RKO (cell line): ENCODE measurements at regions not wholly inside any gene's neighbourhood (a gene's known extent, or its start where the extent isn't known, plus 50 kb on each side); places are given as distances from the start of the nearest gene placed in this dataset.
"Not testable (repeated sequence)": the region's sequence is repeated elsewhere in the genome, so short reads cannot be mapped to it uniquely, and the experiment has no call there.

Experiments used
- DNase-seq: peaks from one replicate; pipeline ENCODE4 v3.0.0-alpha.2; 2016; ENCODE audit warnings: low spot score

DNA sequence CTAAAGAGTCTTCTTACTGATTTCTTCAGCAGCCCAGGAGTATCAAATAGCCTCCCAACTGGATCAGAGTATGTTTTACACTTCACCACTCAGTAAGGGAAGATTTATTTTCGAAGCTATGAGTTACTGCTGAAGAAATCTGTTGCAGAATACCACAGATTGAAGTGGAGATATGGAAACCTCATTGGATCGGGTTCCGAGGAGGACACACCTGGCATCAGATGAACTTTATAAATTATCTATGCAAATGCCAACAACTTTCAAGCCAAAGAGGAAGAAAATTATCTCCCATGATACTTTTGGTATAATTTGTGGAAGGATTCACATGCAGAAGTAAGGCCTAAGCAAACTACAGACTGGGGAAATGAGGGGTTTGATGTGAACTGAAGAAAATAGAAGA, 515.9 kb upstream of the NDST4 start:
- DNase-seq, result no peak

DNA sequence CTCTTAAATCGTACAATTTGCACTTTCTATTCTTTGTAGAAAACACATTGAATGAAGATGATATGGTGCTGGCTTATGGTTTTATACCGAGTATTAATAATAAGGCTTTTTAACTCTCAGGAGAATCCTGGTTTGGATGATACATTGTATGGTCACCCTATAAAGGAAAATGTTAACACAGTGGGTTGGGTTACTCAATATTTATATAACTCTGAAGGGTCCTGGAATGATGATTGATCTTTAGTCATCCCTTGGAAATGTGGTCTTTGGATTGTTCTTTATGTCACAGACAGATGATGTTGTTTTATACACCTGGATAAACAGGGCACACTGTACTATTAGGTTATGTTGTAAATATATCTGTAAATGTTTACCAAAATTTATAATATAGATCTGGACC, 496.2 kb upstream of the NDST4 start:
- no peak for DNase-seq

DNA sequence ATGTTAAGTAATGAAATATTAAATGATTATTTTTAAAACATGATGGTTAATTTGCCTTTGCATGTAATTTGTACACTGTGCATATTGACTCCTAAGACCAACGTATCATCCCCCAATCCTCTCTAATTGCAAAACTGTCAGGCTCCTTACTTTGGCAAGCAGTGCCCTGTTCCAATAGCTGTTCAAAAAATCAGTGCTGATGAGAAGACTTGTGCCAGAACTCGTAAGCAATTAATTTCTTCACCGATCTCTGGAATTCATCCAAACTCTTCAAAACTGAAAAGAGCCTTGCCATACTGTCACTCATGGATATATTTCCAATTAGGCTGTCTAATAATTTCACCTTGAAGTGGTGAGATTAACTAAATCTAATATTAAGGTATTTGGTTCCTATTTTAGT, 493.9 kb upstream of the NDST4 start:
- DNase-seq, result no peak

DNA sequence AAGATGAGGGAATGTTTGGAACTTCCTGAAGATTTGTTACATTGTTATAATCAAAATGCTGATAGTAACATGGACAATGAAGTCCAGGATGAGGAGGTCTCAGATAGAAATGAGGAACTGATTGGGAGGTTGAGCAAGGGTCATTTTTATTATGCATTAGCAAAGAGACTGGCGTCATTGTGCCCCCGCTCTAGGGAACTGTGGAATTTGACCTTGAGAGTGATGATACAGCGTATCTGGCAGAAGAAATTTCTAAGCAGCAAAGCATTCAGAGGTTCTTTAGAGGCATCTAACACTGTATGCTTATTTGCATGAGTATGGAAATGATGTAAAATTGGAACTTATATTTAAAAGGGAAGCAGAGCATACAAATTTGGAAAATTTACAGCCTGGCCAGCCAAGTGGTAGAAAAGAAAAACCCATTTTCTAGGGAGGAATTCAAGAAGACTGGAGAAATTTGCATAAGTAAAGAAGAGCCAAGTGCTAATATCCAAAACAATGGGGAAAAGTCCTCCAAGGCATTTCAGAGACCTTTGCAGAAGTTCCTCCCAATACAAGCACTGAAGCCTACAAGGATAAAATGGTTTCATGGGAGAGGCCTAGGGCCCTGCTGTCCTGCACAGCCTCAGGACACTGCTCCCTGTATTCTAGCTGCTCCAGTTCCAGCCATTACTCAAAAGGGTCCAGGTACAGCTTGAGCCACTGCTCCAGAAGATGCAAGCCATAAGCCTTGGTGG, 483.0 kb upstream of the NDST4 start:
- DNase-seq, result no peak

DNA sequence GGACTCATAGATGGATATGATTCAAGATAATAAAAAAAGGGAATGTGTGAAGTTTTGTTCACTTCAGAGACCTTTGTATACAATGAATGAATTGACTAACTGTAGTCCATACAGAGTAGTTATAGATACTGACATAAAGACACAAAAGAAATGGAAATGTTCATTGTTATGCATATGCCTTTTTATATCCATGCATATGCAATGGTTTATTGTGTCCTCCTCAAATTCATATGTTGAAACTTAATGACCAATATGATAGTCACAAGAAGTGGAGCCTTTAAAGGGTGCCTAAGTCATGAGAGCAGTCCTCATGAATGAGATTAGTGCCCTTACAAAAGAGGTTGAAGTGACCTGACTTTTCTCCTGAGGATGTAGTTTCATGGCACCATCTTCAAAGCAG, 467.5 kb upstream of the NDST4 start:
- DNase-seq, result no peak

DNA sequence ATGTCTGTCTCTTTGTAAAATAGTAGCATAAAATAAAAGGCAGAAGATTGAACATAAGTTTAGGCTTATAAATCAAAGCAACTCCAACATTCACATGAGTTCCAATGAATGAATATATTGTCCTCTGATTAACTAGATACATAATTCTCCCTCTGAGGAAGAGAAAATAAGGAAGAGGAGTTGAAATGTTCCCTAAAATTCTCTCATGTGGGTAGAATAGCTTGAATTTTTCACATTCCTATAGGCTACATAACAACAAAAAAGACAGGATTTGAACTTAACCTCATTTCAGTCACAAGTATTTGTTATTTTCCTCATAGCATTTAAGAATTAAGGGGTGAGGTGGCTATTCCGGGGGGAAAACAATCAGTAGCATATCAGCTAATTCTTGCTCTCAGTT, 462.4 kb upstream of the NDST4 start:
- no peak for DNase-seq

DNA sequence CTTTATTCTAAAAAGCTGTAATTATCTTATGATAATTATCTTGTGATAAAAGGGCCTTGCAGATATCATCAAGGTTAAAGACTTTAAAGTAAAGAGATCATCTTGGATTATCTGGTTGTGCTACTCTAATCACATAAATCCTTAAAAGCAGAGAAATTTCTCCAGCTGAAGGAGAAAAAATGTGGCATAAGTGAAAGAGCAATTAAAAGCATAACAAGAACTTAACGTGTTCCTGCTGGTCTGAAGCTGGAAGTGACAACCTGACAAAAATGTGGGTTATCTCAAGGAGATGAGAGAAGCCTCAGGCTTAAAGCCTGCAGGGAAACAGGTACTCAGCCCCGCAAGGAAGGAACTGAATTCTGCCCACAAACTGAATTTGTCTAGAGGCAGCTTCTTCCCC, 449.1 kb upstream of the NDST4 start:
- no peak for DNase-seq

DNA sequence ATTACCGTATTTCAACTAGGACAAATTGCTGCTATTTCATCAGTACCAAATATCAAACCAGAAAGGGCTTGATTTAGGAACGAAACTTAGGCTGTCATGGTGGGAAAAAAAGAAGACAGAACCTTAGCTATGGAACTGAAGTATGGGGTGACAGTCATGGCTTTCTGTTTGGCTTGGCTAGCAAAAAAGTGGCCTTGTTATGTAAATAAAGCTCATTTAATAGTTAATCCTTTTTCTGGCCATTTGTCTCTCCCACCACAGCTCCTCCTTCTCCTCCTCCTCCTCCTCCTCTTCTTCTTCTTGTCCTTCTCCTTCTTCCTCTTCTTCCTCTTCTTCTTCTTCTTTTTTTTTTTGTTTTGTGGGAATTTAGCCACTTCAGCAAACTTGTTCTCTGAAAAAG, 434.7 kb upstream of the NDST4 start:
- no peak for DNase-seq

DNA sequence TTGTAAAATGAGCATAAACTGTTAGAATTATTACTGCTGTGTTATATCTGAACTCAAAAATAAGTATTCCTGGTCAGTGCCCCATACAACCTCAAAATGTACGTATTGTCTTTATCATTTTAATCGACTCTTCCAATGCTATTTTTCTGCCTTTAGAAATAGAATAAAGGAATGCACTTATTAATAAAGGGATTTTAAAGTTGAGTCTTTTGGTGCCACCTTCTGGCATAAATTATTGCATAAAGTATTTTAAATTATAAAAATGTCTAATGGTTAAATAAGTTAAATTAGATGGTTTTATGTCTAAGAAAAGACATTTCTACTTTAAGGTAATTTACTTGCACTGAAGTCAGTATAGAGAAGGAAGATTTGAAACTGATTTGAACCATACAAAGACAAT, 424.0 kb upstream of the NDST4 start:
- DNase-seq, result peak; percentile 45

DNA sequence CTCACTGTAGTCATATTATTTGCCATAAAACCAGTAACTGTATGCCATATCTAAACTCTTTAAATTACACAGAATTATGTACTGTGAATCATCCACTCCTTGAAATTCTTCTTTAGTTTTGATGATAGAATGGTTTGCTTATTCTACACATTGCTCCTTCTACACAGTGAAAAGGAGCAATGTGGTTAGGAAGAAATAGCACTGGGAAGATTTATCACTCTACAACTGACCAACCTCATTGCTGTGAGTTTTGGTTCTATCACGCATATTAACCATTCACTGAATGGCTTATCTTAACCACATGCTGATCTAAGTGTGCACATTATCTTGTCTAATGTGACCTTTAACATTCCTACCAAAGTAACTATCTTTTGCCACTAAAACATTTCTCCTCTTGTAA, 415.7 kb upstream of the NDST4 start:
- DNase-seq, result no peak

DNA sequence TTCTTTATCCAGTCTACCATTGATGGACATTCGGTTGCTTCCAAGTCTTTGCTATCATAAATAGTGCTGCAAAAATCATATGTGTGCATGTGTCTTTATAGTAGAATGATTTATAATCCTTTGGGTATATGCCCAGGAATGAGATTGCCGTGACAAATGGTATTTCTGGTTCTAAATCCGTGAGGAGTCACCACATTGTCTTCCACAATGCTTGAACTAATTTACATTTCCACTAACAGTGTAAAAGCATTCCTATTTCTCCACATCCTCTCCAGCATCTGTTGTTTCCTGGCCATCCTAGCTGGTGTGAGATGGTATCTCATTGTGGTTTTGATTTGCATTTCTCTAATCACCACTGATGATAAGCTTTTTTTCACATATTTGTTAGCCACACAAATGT, 406.1 kb upstream of the NDST4 start:
- DNase-seq, result not testable (repeated sequence)

DNA sequence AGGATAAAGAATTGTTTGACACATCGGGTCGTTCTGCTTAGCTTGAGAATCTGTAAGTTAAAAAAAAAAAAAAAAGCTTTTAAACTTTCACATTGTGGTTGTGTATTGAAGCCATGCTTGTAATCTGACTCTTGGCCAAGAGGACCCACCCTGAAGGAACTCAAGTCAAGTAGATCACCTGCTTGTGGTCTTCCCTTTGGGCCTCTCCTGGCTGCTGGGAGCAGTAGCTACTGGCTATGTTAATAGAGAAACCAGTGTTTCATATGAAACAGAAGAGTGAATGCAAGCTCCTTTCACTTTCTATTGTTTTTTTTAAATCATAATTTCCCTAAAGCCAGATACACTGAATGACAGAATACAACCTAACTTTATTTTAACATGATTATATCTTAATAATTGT, 402.4 kb upstream of the NDST4 start:
- no peak for DNase-seq

DNA sequence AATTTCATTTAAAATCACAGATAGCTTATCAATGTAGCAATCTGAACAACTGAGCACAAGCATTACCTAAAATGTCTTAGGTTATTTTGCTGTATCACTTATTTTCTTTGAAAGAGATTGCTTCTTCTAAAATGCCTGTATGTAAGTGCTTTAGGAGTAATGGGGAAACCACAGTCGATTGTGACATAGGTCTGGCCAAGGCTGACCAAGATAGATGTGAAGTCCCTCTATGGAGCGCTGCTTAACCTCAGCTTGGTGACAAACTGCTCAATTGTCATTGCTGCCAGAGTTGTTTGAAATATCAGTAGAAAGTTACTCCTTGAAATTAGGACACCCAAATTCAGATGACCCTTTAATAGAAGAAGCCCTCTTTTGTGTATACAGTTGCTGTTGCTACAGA, 401.9 kb upstream of the NDST4 start:
- DNase-seq, result no peak

DNA sequence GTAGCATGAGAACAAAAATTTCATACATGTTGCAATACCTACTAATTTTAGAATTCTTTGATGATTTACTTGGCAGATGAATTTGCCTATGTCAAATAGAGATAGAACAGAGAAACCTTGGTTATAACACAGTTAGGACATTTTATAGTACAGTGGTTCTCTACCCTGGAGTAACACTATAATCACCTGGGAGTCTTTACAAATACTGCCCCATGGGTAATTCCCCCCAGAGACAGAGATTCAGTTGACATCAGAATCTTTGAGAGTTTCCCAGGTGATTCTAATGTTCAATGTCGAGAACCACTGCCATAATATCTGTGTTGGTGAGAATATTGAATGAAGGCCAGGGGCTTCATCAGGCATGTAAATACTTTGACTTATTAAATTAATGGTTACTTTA, 401.3 kb upstream of the NDST4 start:
- DNase-seq, result no peak

DNA sequence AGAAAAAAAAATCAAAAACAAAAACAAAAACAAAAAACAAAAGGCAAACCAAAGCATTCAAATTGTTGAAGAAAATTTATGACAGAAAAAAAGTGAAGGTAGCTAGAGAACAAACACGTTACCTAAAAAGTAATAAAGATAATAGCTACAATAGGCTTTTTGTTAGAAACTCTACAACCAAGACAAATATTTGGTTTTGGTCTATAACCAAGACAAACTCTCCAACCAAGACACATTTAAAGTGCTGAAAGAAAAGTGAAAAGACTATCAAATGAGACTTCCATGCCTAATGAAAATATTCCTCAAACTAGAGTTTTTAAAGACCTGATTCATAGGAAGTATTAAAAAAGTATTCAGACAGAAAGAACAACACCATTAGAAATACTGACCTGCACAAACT, 391.9 kb upstream of the NDST4 start:
- no peak for DNase-seq

DNA sequence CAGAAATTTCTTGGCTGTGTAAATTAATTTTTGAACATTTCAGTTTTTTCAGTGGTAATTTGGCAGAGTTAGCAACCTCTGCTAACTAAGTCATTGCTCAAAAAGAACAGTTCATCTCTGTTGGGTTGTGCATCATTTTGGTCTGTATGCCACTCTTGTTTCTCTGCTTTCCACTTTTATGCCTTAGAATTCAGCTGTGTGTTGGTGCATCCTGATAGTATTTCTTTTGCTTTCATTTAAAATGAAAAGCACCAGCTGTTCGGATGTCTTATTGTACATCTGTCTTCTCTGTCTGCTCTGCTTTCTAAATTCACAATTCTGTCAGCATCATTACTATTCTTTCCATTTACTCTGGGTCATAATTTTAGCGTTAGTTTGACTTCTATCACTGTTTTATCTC, 388.2 kb upstream of the NDST4 start:
- DNase-seq, result no peak

DNA sequence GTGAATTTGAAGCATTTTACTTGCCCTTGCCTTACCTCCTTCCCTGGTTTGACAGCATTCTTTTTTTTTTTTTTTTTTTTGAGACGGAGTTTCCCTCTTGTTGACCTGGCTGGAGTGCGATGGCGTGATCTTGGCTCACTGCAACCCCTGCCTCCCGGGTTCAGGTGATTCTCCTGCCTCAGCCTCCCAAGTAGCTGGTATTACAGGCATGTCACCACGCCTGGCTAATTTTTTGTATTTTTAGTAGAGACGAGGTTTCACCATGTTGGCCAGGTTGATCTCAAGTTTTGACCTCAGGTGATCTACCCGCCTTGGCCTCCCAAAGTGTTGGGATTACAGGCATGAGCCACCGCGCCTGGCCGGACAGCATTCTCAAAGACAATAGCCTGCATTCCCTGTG, 380.4 kb upstream of the NDST4 start:
- not testable (repeated sequence) for DNase-seq

DNA sequence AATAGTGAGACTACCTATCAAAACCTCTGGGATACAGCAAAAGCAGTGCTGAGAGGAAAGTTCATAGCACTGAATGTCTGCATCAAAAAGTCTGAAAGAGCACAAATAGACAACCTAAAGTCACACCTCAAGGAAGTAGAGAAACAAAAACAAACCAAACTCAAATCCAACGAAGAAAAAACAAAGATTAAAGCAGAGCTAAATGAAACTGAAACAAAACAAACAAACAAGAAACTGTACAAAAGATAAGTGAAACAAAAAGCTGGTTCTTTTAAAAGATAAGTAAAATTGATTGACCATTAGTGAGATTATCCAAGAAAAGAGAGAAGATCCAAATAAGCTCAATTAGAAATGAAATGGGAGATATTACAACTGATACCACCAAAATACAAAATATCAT, 378.3 kb upstream of the NDST4 start:
- DNase-seq, result no peak

DNA sequence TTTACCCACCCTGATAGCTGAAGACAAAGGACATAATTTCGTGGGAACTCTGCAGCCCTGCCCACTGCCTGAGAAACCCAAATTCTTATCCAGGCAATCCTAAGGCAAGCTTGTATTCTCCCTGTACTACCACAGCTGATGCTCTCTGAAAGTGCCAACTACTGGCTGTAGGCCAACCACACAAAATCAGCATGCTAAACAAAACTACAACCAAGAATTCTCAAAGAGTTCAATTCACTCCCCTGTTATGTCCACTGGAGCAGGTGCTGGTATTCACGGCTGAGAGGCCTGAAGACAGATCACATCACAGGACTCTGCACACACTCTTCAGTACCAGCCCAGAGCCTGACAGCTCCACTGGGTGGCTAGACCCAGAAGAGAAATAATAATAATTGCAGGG, 375.9 kb upstream of the NDST4 start:
- no peak for DNase-seq

DNA sequence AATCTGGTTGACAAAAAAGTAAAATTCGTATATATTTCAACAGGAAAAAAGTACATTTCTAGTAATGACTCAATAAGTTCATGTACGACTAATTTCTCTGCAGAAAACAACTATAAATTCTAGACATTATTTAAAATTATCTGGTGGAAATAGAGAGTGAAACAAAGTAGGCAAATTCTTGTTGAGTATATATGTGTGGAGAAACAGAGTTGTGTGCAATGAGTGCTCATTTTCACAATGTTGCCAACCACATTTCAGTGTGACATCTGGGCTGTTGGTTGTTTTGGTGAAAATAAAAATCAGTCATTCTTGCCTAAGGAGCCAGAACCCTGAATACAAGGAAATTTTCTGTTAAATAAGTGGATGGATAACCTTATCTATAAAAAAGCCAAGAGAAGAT, 372.0 kb upstream of the NDST4 start:
- no peak for DNase-seq

DNA sequence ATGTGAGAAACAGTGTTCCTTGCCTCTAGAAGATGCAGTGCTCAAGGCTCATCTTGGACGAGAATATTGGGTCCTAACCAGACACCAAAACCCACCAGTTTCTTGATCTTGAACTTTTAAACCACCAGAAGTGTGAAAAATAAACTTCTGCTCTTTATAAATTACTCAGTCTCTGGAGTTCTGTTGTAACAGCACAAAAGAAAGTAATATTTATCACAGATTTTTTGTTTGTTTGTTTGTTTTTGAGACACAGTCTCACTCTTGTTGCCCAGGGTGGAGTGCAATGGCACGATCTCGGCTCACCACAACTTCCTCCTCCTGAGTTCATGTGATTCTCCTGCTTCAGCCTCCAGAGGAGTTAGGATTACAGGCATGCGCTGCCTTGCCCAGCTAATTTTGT, 371.1 kb upstream of the NDST4 start:
- no peak for DNase-seq

DNA sequence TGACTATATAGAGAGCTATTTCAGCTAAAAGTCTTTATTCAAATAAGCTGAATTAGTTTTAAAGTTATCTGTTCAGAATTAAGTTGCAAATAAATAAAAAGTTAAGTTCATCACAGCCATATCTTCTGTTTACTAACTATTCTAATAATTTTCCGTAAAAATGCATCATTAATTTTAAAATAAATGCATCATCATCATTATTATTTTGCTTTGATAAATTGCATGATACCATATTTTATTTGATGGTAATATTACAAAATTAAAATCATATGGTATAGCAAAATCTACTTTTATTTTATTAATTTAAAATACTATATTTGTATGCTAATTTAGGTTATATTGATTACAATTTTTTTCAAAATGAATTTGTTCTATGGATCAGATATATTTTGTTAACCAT, 357.3 kb upstream of the NDST4 start:
- no peak for DNase-seq

DNA sequence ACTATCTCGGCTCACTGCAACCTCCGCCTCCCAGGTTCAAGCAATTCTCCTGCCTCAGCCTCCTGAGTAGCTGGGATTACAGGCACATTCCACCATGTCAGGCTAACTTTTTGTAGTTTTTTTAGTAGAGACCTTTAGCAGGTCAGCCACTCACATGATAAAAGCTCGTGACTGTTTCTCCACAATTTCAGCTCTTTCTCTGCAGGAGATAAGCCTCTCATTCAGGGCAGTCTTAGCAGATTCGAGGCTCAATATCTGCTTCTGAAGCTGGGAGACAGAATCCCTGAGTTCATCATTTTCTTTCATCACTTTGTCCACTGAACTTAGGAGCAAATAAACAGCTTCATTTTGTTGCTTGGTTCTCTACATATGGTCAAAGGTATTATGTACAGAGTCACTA, 345.9 kb upstream of the NDST4 start:
- not testable (repeated sequence) for DNase-seq

DNA sequence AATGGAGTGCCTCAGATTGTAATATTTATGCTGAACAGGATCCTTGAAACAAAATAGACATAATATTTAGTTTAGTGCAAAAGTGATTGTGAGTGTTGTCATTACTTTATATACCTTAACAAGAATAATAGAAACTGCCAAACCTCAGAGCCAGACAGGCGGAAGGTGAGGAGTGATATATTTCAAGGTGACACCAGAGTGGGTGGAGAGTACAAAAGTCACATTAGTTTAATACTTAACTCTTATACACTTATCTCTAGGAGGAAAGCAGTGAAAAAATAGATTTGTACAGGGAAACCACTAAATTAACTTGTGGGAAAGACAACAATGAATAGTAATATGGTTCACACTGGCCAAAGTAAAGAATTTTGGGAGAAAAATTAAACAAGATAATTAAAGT, 342.8 kb upstream of the NDST4 start:
- DNase-seq, result no peak

DNA sequence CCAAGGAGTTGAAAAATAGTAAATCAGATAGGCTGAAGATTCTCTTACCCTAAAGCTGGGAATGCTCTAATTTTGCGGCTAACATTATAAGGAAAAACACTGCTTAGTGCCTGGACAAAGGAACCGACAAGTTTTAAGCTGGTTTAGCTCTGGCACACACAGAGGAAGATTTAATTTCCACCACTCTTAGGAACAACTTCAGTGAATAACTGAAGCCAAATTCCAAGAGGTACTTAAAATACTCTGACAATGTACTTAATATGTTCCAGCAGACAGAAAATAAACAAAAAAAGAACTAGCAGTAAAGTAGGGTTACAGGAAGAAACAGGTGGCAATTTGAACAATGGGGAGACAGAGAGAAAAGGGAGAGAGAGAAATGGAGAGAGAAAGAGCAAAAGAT, 340.8 kb upstream of the NDST4 start:
- DNase-seq, result no peak
